Hepatocyte (in vitro differentiated cells): ENCODE measurements at regions not wholly inside any gene's neighbourhood (a gene's known extent, or its start where the extent isn't known, plus 50 kb on each side); places are given as distances from the start of the nearest gene placed in this dataset.

Experiments
- DNase-seq: peaks from one replicate; pipeline ENCODE4 v3.0.0-alpha.2; 2016; ENCODE audit warnings: low spot score
- H2AFZ ChIP-seq: fragments of 200-600 bp; sonication (generic); 2 replicates; pipeline ENCODE4 v1.6.0; 2016; ENCODE audit warnings: antibody characterized with exemption, mild to moderate bottlenecking
- H3K27ac ChIP-seq: fragments of 200-600 bp; sonication (generic); 2 replicates; pipeline ENCODE4 v1.5.1; 2016; ENCODE audit warnings: mild to moderate bottlenecking
- H3K27me3 ChIP-seq: fragments of 200-600 bp; sonication (generic); 2 replicates; pipeline ENCODE4 v1.6.1; 2016
- H3K36me3 ChIP-seq: fragments of 200-600 bp; sonication (generic); replicated peaks from 2 replicates; pipeline ENCODE4 v1.5.1; 2016; ENCODE audit warnings: low read depth; ENCODE audit not compliant: insufficient read depth
- H3K4me1 ChIP-seq: fragments of 200-600 bp; sonication (generic); 2 replicates; pipeline ENCODE4 v1.5.1; 2016; ENCODE audit warnings: mild to moderate bottlenecking, moderate library complexity; ENCODE audit not compliant: insufficient read depth
- H3K4me2 ChIP-seq: fragments of 200-600 bp; sonication (generic); 2 replicates; pipeline ENCODE4 v1.6.0; 2016
- H3K4me3 ChIP-seq: fragments of 200-600 bp; sonication (generic); 2 replicates; pipeline ENCODE4 v1.5.1; 2016; ENCODE audit warnings: mild to moderate bottlenecking
- H3K79me2 ChIP-seq: fragments of 200-600 bp; sonication (generic); 2 replicates; pipeline ENCODE4 v1.6.0; 2017; ENCODE audit warnings: mild to moderate bottlenecking
- H3K9me2 ChIP-seq: fragments of 200-600 bp; sonication (generic); replicated peaks from 2 replicates; pipeline ENCODE4 v1.6.0; 2017; ENCODE audit warnings: mild to moderate bottlenecking; ENCODE audit not compliant: insufficient read depth
- H3K9me3 ChIP-seq: fragments of 200-600 bp; sonication (generic); 2 replicates; pipeline ENCODE4 v1.5.1; 2016; ENCODE audit warnings: low read depth, mild to moderate bottlenecking
- H4K20me1 ChIP-seq: fragments of 200-600 bp; sonication (generic); 2 replicates; pipeline ENCODE4 v1.6.0; 2016; ENCODE audit warnings: mild to moderate bottlenecking; ENCODE audit not compliant: insufficient read depth, poor library complexity, severe bottlenecking
- CTCF ChIP-seq: fragments of 200-600 bp; sonication (generic); IDR thresholded peaks from 2 replicates; pipeline ENCODE4 v1.5.1; 2016; ENCODE audit warnings: antibody characterized with exemption, mild to moderate bottlenecking; ENCODE audit not compliant: poor library complexity
- EZH2 ChIP-seq: fragments of 200-600 bp; sonication (generic); IDR thresholded peaks from 2 replicates; pipeline ENCODE4 v1.6.1; 2016; ENCODE audit warnings: antibody characterized with exemption, mild to moderate bottlenecking, borderline replicate concordance
- EZH2phosphoT487 ChIP-seq: fragments of 200-600 bp; sonication (generic); IDR thresholded peaks from one replicate; pipeline ENCODE4 v1.6.1; 2018; ENCODE audit warnings: antibody characterized with exemption, mild to moderate bottlenecking, low read depth, moderate library complexity; ENCODE audit not compliant: unreplicated experiment, severe bottlenecking
- WGBS: methylation state at CpG from one replicate; pipeline ENCODE4 v1.1.6; 2016; ENCODE audit warnings: low lambda C conversion rate; ENCODE audit errors: missing lambda C conversion rate; 5-methylcytosine and 5-hydroxymethylcytosine counted together

GRCh38 chr11:130555251-130555841, 106.9 kb downstream of the ADAMTS15 start:
- no peak overlapping the region for H3K27ac ChIP-seq
- WGBS, result 88% methylated on average over 6 of the region's 6 CpGs
- H3K4me2 ChIP-seq, result no peak overlapping the region
- DNase-seq, result no peak
- no peaks in the 10 kb centered on the region for H3K9me3 ChIP-seq
- H3K79me2 ChIP-seq, result no peaks in the 10 kb centered on the region
- H3K4me1 ChIP-seq, result peaks cover 8% of the 10 kb centered on the region
- no peak overlapping the region for H2AFZ ChIP-seq
- TF ChIP-seq CTCF (no peak), EZH2phosphoT487 (no peak), EZH2 (no peak)
- no peaks in the 10 kb centered on the region for H3K27me3 ChIP-seq
- no peak overlapping the region for H3K4me3 ChIP-seq
- H4K20me1 ChIP-seq, result no peaks in the 10 kb centered on the region
- H3K9me2 ChIP-seq, result no peaks in the 10 kb centered on the region
- no peaks in the 10 kb centered on the region for H3K36me3 ChIP-seq

- Histone ChIP-seq H3K9me3 (no peaks in the 10 kb centered on the region), H3K27ac (peak overlapping the region; percentile 86), H3K4me1 (peaks cover 11% of the 10 kb centered on the region), H4K20me1 (no peaks in the 10 kb centered on the region), H3K79me2 (no peaks in the 10 kb centered on the region), H2AFZ (no peak overlapping the region), H3K36me3 (no peaks in the 10 kb centered on the region), H3K4me2 (no peak overlapping the region), H3K4me3 (no peak overlapping the region), H3K27me3 (no peaks in the 10 kb centered on the region), H3K9me2 (no peaks in the 10 kb centered on the region)
- TF ChIP-seq CTCF (no peak), EZH2phosphoT487 (peak; percentile 42)
- WGBS, result 33% methylated on average over 14 of the region's 14 CpGs
- DNase-seq, result peak; percentile 64
Observed at GRCh38 chr11:130560000-130560780, 111.7 kb downstream of the ADAMTS15 start.

GRCh38 chr11:130560781-130561109, 112.3 kb downstream of the ADAMTS15 start:
- WGBS, result 17% methylated on average over 1 of the region's 1 CpG
- TF ChIP-seq EZH2phosphoT487 (no peak), EZH2 (no peak), CTCF (no peak)
- Histone ChIP-seq H3K4me2 (no peak overlapping the region), H2AFZ (no peak overlapping the region), H3K9me2 (no peaks in the 10 kb centered on the region), H4K20me1 (no peaks in the 10 kb centered on the region), H3K9me3 (no peaks in the 10 kb centered on the region), H3K27me3 (no peaks in the 10 kb centered on the region), H3K4me1 (peaks cover 11% of the 10 kb centered on the region), H3K4me3 (no peak overlapping the region), H3K79me2 (no peaks in the 10 kb centered on the region), H3K36me3 (no peaks in the 10 kb centered on the region), H3K27ac (peak overlapping the region; percentile 86)
- no peak for DNase-seq
